B cell (primary cell): ENCODE measurements at regions not wholly inside any gene's neighbourhood (a gene's known extent, or its start where the extent isn't known, plus 50 kb on each side); places are given as distances from the start of the nearest gene placed in this dataset.

Experiments used
- ATAC-seq: fragments of 200-7000 bp; cut with Tn5 transposase; one replicate; pipeline ENCODE4 v1.10.0; 2021; ENCODE audit warnings: low read depth, mild to moderate bottlenecking, moderate number of reproducible peaks, moderate library complexity
- CTCF ChIA-PET: fragments of 350-600 bp; sonication (Branson Sonifier 250); formaldehyde crosslinking; loops from one replicate; lab custom pipeline; 2021; ENCODE audit warnings: antibody characterized with exemption, inconsistent platforms; lab: Charles Lee
- POLR2A ChIA-PET: fragments of 350-600 bp; sonication (Branson Sonifier 250); formaldehyde crosslinking; loops from one replicate; lab custom pipeline; 2021; ENCODE audit warnings: antibody characterized with exemption; lab: Charles Lee
- DNase-seq: peaks from one replicate; pipeline ENCODE4 v3.0.0; 2013
- H2AFZ ChIP-seq: 2 replicates; pipeline ENCODE4 v1.6.1; 2012; ENCODE audit warnings: mild to moderate bottlenecking, low read depth, low read length; ENCODE audit not compliant: insufficient read depth, poor library complexity, severe bottlenecking
- H3K27ac ChIP-seq, 2 donors: 1 replicate in 1 of 2; 2 replicates in 1 of 2; pipeline ENCODE4 v1.5.1; 2012 to 2013; ENCODE audit warnings: low read length in 2 of 2, mild to moderate bottlenecking in 2 of 2, moderate library complexity in 1 of 2
- H3K27me3 ChIP-seq, 4 experiments: fragments of 200-600 bp in 1 of 4; sonication (generic) in 1 of 4; replicated peaks in 1 of 4; 1 replicate in 2 of 4; 2 replicates in 2 of 4; pipeline versions ENCODE4 v1.6.1 to v1.7.0; 2013 to 2016; ENCODE audit warnings: low read length in 3 of 4, mild to moderate bottlenecking in 2 of 4, mixed read lengths in 1 of 4, moderate library complexity in 1 of 4; ENCODE audit not compliant: insufficient read depth in 4 of 4, control insufficient read depth in 3 of 4; ENCODE audit errors: control extremely low read depth in 1 of 4
- H3K36me3 ChIP-seq, 2 experiments: replicated peaks in 1 of 2; 1 replicate in 1 of 2; 2 replicates in 1 of 2; pipeline versions ENCODE4 v1.6.1 to v1.7.1; 2013; ENCODE audit warnings: low read length in 1 of 2; ENCODE audit not compliant: insufficient read depth in 2 of 2, control insufficient read depth in 1 of 2; ENCODE audit errors: control extremely low read depth in 1 of 2, extremely low read depth in 1 of 2
- H3K4me1 ChIP-seq, 2 donors: fragments of 200-600 bp in 1 of 2; sonication (generic) in 1 of 2; 1 replicate in 1 of 2; 2 replicates in 1 of 2; pipeline versions ENCODE4 v1.5.1 to v1.6.1; 2013 to 2017; ENCODE audit warnings: low read length in 2 of 2; ENCODE audit not compliant: control insufficient read depth in 2 of 2, insufficient read depth in 2 of 2
- H3K4me2 ChIP-seq: replicated peaks from 2 replicates; pipeline ENCODE3; 2012; ENCODE audit warnings: mild to moderate bottlenecking, low read depth, low read length; ENCODE audit not compliant: poor library complexity, severe bottlenecking
- H3K4me3 ChIP-seq, 5 experiments: fragments of 200-600 bp in 1 of 5; sonication (generic) in 1 of 5; 1 replicate in 3 of 5; 2 replicates in 2 of 5; pipeline versions ENCODE4 v1.5.1 to v1.7.0; 2011 to 2016; ENCODE audit warnings: low read length in 4 of 5, mild to moderate bottlenecking in 4 of 5, low read depth in 2 of 5, control low read depth in 1 of 5, moderate library complexity in 1 of 5; ENCODE audit not compliant: insufficient read depth in 1 of 5; ENCODE audit errors: control extremely low read depth in 1 of 5, extremely low read depth in 1 of 5
- H3K79me2 ChIP-seq: fragments of 200-600 bp; sonication (generic); one replicate; pipeline ENCODE4 v1.6.0; 2016; ENCODE audit warnings: low read length; ENCODE audit not compliant: control insufficient read depth, insufficient read depth
- H3K9ac ChIP-seq: fragments of 200-600 bp; sonication (generic); 2 replicates; pipeline ENCODE4 v1.6.1; 2017; ENCODE audit warnings: mild to moderate bottlenecking, low read length, moderate library complexity
- H3K9me3 ChIP-seq, 3 donors: one replicate each; pipeline versions ENCODE4 v1.6.1 to v1.7.1; 2013; ENCODE audit warnings: low read length in 2 of 3; ENCODE audit not compliant: control insufficient read depth in 2 of 3, insufficient read depth in 1 of 3; ENCODE audit errors: control extremely low read depth in 1 of 3
- H4K20me1 ChIP-seq: 2 replicates; pipeline ENCODE4 v1.6.0; 2012; ENCODE audit warnings: mild to moderate bottlenecking, low read length; ENCODE audit not compliant: insufficient read depth, control insufficient read depth, poor library complexity, severe bottlenecking
- H3K27ac Mint-ChIP-seq: one replicate; pipeline ENCODE4 v1.8.0; 2021; ENCODE audit warnings: mixed read lengths
- H3K27me3 Mint-ChIP-seq: one replicate; pipeline ENCODE4 v1.8.0; 2021; ENCODE audit warnings: mixed read lengths
- H3K4me1 Mint-ChIP-seq: one replicate; pipeline ENCODE4 v1.8.0; 2021; ENCODE audit warnings: mixed read lengths
- H3K4me3 Mint-ChIP-seq: one replicate; pipeline ENCODE4 v1.8.0; 2021; ENCODE audit warnings: mixed read lengths
- H3K9me3 Mint-ChIP-seq: one replicate; pipeline ENCODE4 v1.8.0; 2022; ENCODE audit warnings: mixed read lengths; ENCODE audit not compliant: insufficient read depth
- CTCF ChIP-seq: fragments of 200-600 bp; IDR thresholded peaks from one replicate; pipeline ENCODE4 v1.8.0; 2022; ENCODE audit warnings: antibody characterized with exemption, mild to moderate bottlenecking
- EZH2 ChIP-seq: IDR thresholded peaks from 2 replicates; pipeline ENCODE4 v1.6.1; 2012; ENCODE audit warnings: borderline replicate concordance, low read depth, mild to moderate bottlenecking, moderate library complexity, low read length; ENCODE audit not compliant: insufficient read depth, poor library complexity, severe bottlenecking
- WGBS: methylation state at CpG from one replicate; pipeline ENCODE4 v1.1.5; 2013; ENCODE audit warnings: missing lambda C conversion rate; ENCODE audit not compliant: insufficient coverage; 5-methylcytosine and 5-hydroxymethylcytosine counted together
- intact Hi-C: fragments of 100-400 bp; cut with micrococcal nuclease; formaldehyde crosslinking; loops from one replicate; pipeline ENCODE4 v1.10.0; 2022

DNA sequence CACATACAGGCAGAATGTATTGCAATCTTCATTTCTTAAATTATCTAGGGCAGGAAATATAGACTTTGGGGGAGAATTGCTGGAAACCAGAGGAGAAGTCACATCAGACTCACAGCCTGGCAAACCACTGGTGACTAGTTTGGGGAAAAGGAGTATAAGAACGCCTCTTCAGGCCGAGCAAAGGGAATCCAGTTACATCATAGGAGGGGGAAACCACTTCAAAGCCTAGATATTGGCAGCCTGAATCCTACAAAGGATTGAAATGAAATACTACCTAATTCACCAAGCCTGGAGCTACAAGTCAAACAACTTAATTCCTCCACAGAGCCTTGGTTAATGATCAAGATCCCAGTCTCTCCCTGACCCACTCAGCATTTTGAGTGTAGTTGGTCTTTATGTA is 121.7 kb downstream of the SLC30A10 start:
- H3K9ac ChIP-seq, result no peak overlapping the region
- H3K9me3 Mint-ChIP-seq, result no peaks in the 10 kb centered on the region
- H3K4me1 ChIP-seq, result no peaks in the 10 kb centered on the region
- H3K4me1 Mint-ChIP-seq, result no peaks in the 10 kb centered on the region
- 60% methylated on average over 1 of the region's 2 CpGs for WGBS
- H3K4me3 ChIP-seq, result no peak overlapping the region
- no peak overlapping the region for H3K27ac ChIP-seq
- H3K79me2 ChIP-seq, result no peaks in the 10 kb centered on the region
- no peaks in the 10 kb centered on the region for H3K36me3 ChIP-seq
- no peak overlapping the region for H3K4me3 Mint-ChIP-seq
- no peak for TF ChIP-seq EZH2
- H4K20me1 ChIP-seq, result no peaks in the 10 kb centered on the region
- peaks cover 29% of the 10 kb centered on the region for H3K27me3 Mint-ChIP-seq
- H3K4me2 ChIP-seq, result no peak overlapping the region
- ATAC-seq (no peak), DNase-seq (no peak)
- no peak overlapping the region for H2AFZ ChIP-seq
- CTCF ChIA-PET, result no interaction called here
- no peaks in the 10 kb centered on the region for H3K9me3 ChIP-seq
- POLR2A ChIA-PET, result no interaction called here
- H3K27ac Mint-ChIP-seq, result no peak overlapping the region
- intact Hi-C loops, result no loop called here
- H3K27me3 ChIP-seq, result no peaks in the 10 kb centered on the region

- intact Hi-C loops, result no loop called here
- no peaks in the 10 kb centered on the region for H3K9me3 Mint-ChIP-seq
- ChIA-PET CTCF (no interaction called here), POLR2A (no interaction called here)
- H3K27ac Mint-ChIP-seq, result no peak overlapping the region
- Histone ChIP-seq H3K4me2 (no peak overlapping the region), H3K36me3 (no peaks in the 10 kb centered on the region), H3K4me1 (no peaks in the 10 kb centered on the region), H2AFZ (no peak overlapping the region), H3K4me3 (no peak overlapping the region), H3K79me2 (no peaks in the 10 kb centered on the region), H3K9ac (no peak overlapping the region), H4K20me1 (no peaks in the 10 kb centered on the region), H3K9me3 (no peaks in the 10 kb centered on the region), H3K27me3 (no peaks in the 10 kb centered on the region), H3K27ac (no peak overlapping the region)
- ATAC-seq (no peak), DNase-seq (no peak)
- peaks cover 24% of the 10 kb centered on the region for H3K27me3 Mint-ChIP-seq
- no peak for TF ChIP-seq CTCF
- TF ChIP-seq EZH2, result no peak
- H3K4me3 Mint-ChIP-seq, result no peak overlapping the region
- H3K4me1 Mint-ChIP-seq, result no peaks in the 10 kb centered on the region
- WGBS, result no CpG with 5 or more reads among the region's 4 CpGs
Observed at GRCh38 chr1:219806020-219806419, 122.3 kb downstream of the SLC30A10 start.
